Kidney (tissue), 13 donors: ENCODE measurements at regions not wholly inside any gene's neighbourhood (a gene's known extent, or its start where the extent isn't known, plus 50 kb on each side); places are given as distances from the start of the nearest gene placed in this dataset.

Experiments
- DNase-seq, 5 donors: peaks; one replicate each; pipeline ENCODE4 v3.0.0-alpha.2; 2013 to 2020
- FAIRE-seq: peaks from 2 replicates; lab custom pipeline; 2012; peaks lifted over from hg19 to GRCh38; lab: Jason Lieb, UNC
- H3K27ac ChIP-seq, 2 donors: one replicate each; pipeline ENCODE4 v1.7.0; 2013; ENCODE audit warnings: low read depth in 2 of 2, low read length in 2 of 2, inconsistent platforms in 1 of 2
- H3K27me3 ChIP-seq: one replicate; pipeline ENCODE4 v1.7.1; 2013; ENCODE audit warnings: low read length, inconsistent platforms; ENCODE audit not compliant: control insufficient read depth, insufficient read depth
- H3K36me3 ChIP-seq, 3 donors: one replicate each; pipeline versions ENCODE4 v1.7.0 to v1.7.1; 2013; ENCODE audit warnings: low read length in 3 of 3, control low read depth in 1 of 3, inconsistent platforms in 1 of 3; ENCODE audit not compliant: insufficient read depth in 3 of 3, control insufficient read depth in 2 of 3
- H3K4me1 ChIP-seq, 3 donors: one replicate each; pipeline versions ENCODE4 v1.7.0 to v1.7.1; 2013; ENCODE audit warnings: low read length in 3 of 3, inconsistent platforms in 1 of 3, low read depth in 1 of 3; ENCODE audit not compliant: control insufficient read depth in 2 of 3, insufficient read depth in 2 of 3
- H3K4me3 ChIP-seq, 3 donors: one replicate each; pipeline versions ENCODE4 v1.7.0 to v1.8.1; 2013; ENCODE audit warnings: low read length in 3 of 3, control low read depth in 1 of 3, inconsistent platforms in 1 of 3
- H3K9ac ChIP-seq, 3 donors: one replicate each; pipeline versions ENCODE4 v1.7.0 to v1.7.1; 2013; ENCODE audit warnings: low read length in 3 of 3, control low read depth in 1 of 3, inconsistent platforms in 1 of 3
- H3K9me3 ChIP-seq, 3 donors: one replicate each; pipeline versions ENCODE4 v1.7.0 to v1.7.1; 2013; ENCODE audit warnings: low read length in 3 of 3, control low read depth in 1 of 3, inconsistent platforms in 1 of 3; ENCODE audit not compliant: control insufficient read depth in 2 of 3, insufficient read depth in 1 of 3
- CTCF ChIP-seq: IDR thresholded peaks from 3 replicates; pipeline ENCODE4 v1.5.1; 2012; ENCODE audit warnings: mild to moderate bottlenecking, moderate library complexity, borderline replicate concordance; ENCODE audit not compliant: insufficient read depth; ENCODE audit errors: extremely low read depth
- intact Hi-C: fragments of 100-400 bp; cut with DNase I; formaldehyde crosslinking; loops from one replicate; pipeline ENCODE4 v1.11.1; 2022
- donor health status: control.
- donor health status: control.
- donor health status: control.
- donor health status: control.
- donor health status: control.
- donor health status: DM: yes; HTN: yes; CAD: no.
- donor health status: Normal renal cell carcinoma (clear cell type).

- TF ChIP-seq CTCF: no peak
- Histone ChIP-seq H3K36me3 (no peaks in the 10 kb centered on the region), H3K9me3 (no peaks in the 10 kb centered on the region), H3K4me1 (no peaks in the 10 kb centered on the region), H3K9ac (no peak overlapping the region), H3K27me3 (no peaks in the 10 kb centered on the region), H3K4me3 (no peak overlapping the region), H3K27ac (no peak overlapping the region)
- intact Hi-C loops: no loop called here
- DNase-seq (no peak), FAIRE-seq (no peak)
Measured at GRCh38 chr1:95364546-95364945, 130.5 kb downstream of the RWDD3 start.

DNA sequence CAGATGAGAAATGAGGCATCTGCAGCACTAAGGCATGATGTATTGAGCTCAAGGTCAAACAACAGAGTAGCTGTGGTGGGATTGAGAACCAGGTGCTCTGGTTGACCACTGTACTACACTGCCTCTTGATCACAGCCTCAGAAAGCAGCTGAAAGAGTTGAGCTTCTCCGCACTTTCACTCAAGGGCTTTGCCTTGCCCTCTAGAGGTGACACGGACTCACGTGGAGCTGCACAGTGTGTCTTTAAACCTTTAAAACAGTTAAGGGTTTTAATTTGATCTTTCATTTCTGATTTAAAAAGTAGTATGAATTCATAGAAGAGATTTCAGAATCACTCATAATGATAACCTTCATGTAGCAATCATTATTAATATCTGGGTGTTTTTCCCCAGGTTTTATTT is 132.5 kb downstream of the RWDD3 start:
- intact Hi-C loops: no loop called here
- DNase-seq: no peak

GRCh38 chr1:95368178-95368577 is 134.2 kb downstream of the RWDD3 start:
- intact Hi-C loops: no loop called here
- Histone ChIP-seq H3K4me3 (no peak overlapping the region), H3K27ac (no peak overlapping the region), H3K9me3 (no peaks in the 10 kb centered on the region), H3K36me3 (no peaks in the 10 kb centered on the region), H3K27me3 (no peaks in the 10 kb centered on the region), H3K4me1 (no peaks in the 10 kb centered on the region), H3K9ac (no peak overlapping the region)
- FAIRE-seq: no peak
- TF ChIP-seq CTCF: no peak
- DNase-seq: no peak

More for the DNA sequence above, 132.5 kb downstream of the RWDD3 start:
- H3K4me3 ChIP-seq: no peak overlapping the region
- no peaks in the 10 kb centered on the region for H3K9me3 ChIP-seq
- FAIRE-seq: no peak
- no peaks in the 10 kb centered on the region for H3K36me3 ChIP-seq
- no peak for TF ChIP-seq CTCF
- H3K27ac ChIP-seq: no peak overlapping the region
- no peaks in the 10 kb centered on the region for H3K4me1 ChIP-seq
- no peaks in the 10 kb centered on the region for H3K27me3 ChIP-seq
- no peak overlapping the region for H3K9ac ChIP-seq

- Histone ChIP-seq H3K27ac (no peak overlapping the region), H3K36me3 (no peaks in the 10 kb centered on the region), H3K27me3 (no peaks in the 10 kb centered on the region), H3K9ac (no peak overlapping the region), H3K4me3 (no peak overlapping the region), H3K4me1 (no peaks in the 10 kb centered on the region), H3K9me3 (no peaks in the 10 kb centered on the region)
- no peak for TF ChIP-seq CTCF
- no peak for DNase-seq
- no peak for FAIRE-seq
- intact Hi-C loops: no loop called here
Measured at GRCh38 chr1:95369985-95370690, 136.1 kb downstream of the RWDD3 start.
